ENCODE measurements at regions not wholly inside any gene's neighbourhood (a gene's known extent, or its start where the extent isn't known, plus 50 kb on each side); places are given as distances from the start of the nearest gene placed in this dataset.

DNA sequence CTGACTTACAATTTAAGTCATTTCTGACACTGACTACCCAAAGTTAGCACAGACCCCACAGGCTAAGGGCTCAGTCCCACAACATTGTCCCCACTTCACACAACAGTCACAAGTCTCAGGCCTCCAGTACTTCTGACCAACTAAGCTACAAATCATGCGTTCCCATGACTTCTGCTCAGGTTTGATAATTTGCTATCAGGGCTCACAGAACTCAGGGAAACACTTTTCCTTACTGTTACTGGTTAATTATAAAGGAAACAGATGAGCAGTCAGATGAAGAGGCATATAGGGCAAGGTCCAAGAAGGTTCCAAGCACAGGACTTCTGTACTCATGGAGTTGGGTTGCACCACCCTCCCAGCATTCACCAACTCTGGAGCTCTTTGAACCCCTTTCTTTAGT is 151.2 kb upstream of the TNR start:
- no peak for DNase-seq (ENCODE audit: low read depth)

DNA sequence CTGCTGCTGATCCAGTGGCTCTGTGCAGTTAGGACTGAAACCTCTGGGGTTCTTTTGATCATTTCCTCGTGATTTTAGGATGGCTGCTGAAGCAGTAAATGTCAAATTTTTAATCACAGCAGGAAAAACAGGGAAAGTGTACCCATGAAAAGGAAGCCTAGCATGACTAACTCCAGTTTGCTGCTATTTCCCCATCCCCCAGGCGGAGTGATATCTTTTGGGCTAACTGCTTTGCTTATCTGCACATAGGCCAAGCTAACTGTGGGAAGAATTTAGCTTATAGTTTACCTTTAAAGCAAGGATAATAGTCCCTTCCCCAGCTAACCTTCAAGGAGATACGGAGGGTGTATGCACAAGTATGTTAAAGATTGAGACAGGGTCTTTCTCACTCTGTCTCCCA is 149.8 kb upstream of the TNR start:
- no peak for DNase-seq (ENCODE audit: low read depth)

DNA sequence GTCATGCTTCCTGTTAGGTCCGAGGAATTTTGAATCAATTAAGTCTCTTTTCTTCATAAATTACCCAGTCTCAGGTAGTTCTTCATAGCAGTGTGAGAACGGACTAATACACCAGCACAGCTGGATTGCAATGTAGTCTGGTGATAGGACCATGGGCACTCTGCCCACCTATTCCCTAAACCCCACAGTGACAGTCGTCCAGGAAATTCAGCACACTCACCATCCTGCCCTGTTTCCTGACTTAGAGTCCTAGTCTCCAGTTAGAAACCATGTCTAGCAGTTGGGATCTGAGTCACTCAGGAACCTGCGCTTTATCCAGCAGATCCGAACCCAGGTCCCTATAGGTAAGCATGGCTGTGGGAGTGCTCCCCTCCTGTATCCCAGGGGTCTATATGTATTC is 149.3 kb upstream of the TNR start:
- no peak for DNase-seq (ENCODE audit: low read depth)

- DNase-seq (ENCODE audit: low read depth) = no peak
Observed at GRCh38 chr1:175891783-175892309, 148.5 kb upstream of the TNR start.

- no peak for DNase-seq (ENCODE audit: low read depth)
Observed at GRCh38 chr1:175890958-175891357, 147.6 kb upstream of the TNR start.

DNA sequence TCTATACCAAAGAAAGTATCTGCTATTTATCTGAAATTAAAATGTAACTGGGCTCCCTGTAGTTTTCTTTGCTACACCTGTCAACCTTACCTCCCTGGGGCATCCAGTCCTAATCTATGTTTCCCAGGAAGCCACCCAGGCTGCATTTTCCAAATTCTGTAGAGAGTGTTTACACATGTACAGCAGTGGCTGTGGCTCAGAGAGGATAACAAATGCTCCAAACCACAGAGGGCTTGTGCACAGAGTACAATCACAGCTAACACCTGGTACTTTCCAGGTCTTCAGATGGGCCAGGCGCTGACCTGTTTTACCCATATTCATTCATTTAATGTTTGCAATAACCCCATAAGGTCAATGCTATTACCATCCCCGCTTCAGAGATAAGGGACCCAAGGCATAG is 146.5 kb upstream of the TNR start:
- no peak for DNase-seq (ENCODE audit: low read depth)

- no peak for DNase-seq (ENCODE audit: low read depth)
Observed at GRCh38 chr1:175888996-175889395, 145.6 kb upstream of the TNR start.

DNA sequence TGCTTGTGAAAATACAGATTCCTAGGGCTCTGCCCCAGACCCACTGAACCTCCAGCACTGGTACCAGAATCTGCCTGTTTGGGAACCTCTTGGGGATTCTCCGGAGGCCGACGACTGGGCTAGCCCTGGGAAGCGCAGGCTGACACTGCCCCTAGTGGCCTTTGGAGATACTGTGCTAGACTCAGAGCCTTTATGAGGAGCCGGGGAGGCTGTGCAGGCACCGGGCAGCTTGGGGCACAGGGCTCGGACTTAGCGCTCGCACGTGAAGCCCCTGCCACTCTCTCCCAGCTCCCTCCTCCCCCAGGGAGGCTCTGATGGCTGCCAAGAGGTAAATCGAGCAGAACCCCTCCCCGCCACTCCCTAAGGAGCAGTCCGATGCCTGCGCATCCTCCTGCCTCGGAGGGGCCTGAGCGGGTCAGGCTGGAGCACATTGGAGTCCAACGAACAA is 144.6 kb upstream of the TNR start:
- peak; percentile 14 for DNase-seq (ENCODE audit: low read depth)

- no peak for DNase-seq (ENCODE audit: low read depth)
Observed at GRCh38 chr1:175887521-175887920, 144.1 kb upstream of the TNR start.

GRCh38 chr1:175885326-175885725 is 141.9 kb upstream of the TNR start:
- DNase-seq (ENCODE audit: low read depth) = no peak

DNA sequence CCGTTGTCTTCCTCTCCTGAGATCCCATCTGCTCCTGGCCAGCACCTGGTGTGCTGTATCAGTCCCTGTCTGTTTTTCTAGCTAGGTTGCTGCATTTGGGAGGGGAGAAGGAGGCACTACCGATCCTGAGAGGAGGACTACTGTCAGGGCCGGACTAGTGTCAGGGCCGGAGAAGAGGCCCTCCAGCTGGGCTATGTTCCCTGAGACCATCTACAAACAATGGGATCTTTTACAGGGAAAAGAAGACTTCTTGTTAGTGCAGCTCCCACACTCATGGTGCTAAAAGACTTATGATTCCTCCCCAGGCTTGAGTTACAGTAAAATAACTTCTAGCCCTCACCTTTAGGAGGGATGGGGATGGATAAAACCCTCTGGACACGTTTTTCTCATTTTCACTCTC is 141.0 kb upstream of the TNR start:
- DNase-seq (ENCODE audit: low read depth) = no peak

DNA sequence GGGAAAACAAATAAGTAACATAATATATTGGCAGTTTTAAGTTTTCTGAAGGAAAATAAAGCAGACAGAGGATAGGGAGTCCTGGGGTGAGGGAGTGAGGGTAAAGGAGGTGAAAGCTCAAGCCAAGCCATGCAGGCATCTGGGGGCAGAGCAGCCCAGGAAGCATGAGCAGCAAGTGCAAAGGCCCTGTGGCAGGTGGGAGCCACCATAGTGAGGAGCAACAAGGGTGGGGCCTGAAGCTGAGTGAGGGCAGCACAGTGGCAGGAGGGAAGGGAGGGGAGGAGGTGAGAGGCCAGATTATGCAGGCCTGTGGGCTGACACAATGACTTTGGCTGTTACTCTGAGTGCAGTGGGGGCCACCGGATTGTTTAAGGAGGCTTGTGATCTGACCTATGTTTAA is 138.8 kb upstream of the TNR start:
- no peak for DNase-seq (ENCODE audit: low read depth)

DNA sequence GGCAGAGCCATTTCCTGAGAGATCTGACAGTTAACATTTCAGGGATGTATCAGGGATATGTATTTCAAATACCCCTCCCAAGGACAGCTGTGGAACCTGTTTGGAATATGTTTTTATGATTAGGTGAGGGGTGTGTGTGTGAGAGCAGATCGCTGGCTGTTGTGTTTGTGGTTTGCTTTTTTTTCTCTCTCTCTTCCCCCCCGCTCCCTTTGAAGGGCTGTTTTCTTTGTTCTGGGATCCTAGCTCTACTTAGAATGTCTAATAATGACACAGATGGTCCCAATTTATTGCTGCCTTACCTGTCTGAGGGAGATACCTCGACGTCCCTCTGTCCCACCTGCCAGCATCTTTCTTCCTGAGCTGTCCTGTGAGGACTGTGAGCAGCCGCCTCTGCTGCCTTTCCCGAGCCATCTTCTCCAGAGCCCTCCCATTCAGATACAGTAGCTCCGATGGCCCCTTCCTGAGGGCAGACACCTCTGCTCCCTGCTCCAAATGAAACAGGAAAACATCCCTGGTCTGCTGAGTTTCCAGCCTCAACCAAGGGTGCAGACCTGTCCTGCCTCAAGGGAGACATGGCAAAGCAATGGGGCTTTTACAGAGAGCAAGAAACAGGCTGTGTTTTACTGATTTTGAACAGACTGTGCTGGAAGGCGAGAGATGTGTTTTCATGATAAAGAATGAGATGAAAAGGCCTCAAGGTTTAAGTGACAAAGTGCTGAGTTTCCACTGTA is 138.0 kb upstream of the TNR start:
- no peak for DNase-seq (ENCODE audit: low read depth)

- DNase-seq (ENCODE audit: low read depth) = no peak
Observed at GRCh38 chr1:175878775-175879174, 135.4 kb upstream of the TNR start.

DNA sequence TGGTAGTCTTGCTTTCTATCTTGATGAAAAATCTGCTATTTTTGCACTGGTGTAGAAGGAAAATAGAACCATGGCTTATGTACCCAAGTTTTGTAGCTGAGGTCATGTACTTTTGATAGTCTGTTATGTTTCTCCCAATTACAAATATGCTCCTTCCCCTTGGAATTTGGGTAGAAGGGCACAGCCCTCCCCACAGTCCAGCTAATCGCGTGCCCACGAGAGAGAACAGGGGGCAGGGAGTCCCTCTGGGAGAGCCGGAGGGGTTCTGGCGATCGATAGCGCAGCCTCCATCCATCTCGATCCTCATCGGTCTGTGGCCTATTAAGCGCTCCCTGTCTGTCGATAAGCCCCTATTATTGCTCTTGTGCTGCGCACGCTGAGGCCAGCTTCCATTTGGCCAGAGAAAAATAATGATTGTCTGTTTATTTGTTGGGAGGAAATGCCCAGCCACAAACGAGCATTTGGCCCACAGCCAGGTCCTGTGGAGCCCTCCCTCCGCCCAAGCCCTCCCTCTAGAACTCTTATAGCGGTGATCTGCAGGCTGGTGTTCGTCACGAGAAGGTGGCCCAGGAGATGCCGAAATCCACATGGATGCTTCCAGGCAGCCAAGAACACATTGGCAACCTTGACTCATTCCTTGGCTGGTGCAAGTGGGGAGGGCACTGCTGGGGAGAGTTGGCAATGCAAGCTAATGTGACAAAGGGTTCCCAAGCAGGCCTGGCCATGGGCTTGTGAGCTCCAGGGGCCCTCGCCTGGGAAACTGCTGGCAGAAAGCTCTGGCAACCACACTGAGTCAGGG is 134.7 kb upstream of the TNR start:
- DNase-seq (ENCODE audit: low read depth) = no peak

GRCh38 chr1:175875556-175875955 is 132.2 kb upstream of the TNR start:
- DNase-seq (ENCODE audit: low read depth) = no peak

DNA sequence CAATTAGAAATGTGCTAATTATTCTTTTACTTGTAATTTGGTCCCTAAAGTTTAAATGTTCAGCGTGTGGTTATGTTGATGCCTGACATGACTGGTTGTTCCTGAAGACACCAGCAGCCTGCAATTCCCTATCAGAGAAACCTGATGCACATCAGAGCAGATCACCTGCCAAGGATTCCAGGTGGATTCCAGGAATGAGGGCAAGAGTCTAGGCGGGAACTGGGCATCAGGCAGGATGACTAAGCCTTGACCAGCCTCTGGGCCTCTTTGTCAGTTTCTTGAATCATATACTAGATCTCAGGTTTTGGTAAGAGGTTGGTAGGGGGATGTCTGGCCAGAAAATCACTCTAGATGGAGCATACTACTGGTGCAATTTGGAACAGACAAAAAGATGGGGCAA is 130.7 kb upstream of the TNR start:
- no peak for DNase-seq (ENCODE audit: low read depth)

- no peak for DNase-seq (ENCODE audit: low read depth)
Observed at GRCh38 chr1:175873290-175873935, 130.0 kb upstream of the TNR start.

GRCh38 chr1:175872588-175872987 is 129.2 kb upstream of the TNR start:
- no peak for DNase-seq (ENCODE audit: low read depth)

DNA sequence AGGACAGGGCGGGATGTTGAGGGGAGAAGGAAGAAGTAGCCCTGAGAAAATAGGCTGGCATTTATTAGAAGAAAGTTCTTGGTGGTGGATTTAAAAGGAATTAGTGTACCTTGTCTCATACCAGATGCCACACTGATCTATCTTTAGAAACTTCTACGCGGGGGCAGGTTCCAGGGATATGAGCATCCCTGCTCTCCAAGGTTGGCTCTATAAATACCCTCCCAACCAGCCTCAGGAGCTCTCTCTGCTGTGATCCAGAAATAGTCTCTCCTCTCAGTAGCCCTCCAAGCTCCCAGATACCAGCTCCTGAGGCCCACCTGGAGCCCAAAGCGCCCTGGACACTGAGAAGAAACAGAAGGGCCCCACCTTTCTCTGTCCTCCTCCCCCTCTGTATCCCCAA is 128.3 kb upstream of the TNR start:
- no peak for DNase-seq (ENCODE audit: low read depth)

DNA sequence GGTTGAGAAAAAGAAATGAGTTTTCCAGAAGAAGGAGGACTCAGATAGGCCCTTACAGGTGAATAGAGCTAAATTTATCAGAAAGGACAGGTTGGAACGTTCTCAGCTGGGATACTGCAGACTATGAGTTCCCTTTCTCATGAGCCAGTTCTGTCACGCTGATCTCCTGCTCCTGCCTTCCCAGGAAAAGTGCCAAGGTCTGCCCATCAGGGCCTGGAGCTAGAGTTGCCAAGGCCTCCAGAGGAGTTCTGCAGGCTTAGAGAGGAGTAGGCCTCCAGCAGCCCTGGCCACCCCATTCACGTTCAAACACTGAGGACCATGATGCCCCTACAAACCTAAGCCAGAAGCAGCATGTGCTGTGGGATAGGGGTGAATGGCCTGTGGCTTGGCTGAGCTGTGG is 126.8 kb upstream of the TNR start:
- no peak for DNase-seq (ENCODE audit: low read depth)

DNA sequence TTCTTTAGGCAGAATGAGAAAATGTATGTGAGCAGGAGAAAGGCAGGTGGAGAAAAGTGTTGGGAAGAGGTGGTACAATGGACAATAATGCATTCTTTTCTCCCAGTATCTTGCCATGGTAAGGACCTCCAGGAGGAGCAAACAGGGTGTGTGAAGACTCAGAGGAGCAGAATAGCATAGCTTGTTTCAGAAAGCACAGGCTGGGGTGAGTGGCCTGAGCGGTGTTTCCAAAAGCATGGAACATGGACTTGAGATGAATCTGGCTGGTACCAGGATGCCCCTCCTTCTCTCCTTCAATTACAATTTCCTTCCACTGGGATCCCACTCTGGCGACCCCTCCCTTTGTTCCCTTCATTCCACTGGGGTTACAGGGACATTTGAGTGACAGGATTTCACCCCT is 123.4 kb upstream of the TNR start:
- DNase-seq (ENCODE audit: low read depth) = no peak

Measured in forelimb muscle (tissue), 1 donor.